Neutrophil (primary cell): ENCODE measurements at regions not wholly inside any gene's neighbourhood (a gene's known extent, or its start where the extent isn't known, plus 50 kb on each side); places are given as distances from the start of the nearest gene placed in this dataset.
"Not testable (repeated sequence)": the region's sequence is repeated elsewhere in the genome, so short reads cannot be mapped to it uniquely, and the experiment has no call there.

Experiments
- H3K27ac ChIP-seq: fragments of 200-600 bp; sonication (generic); 2 replicates; pipeline ENCODE4 v1.5.1; 2016; ENCODE audit warnings: mild to moderate bottlenecking, moderate library complexity
- H3K27me3 ChIP-seq: fragments of 200-600 bp; sonication (generic); 2 replicates; pipeline ENCODE4 v1.6.0; 2016; ENCODE audit warnings: mild to moderate bottlenecking
- H3K36me3 ChIP-seq: fragments of 200-600 bp; sonication (generic); 2 replicates; pipeline ENCODE4 v1.5.1; 2017
- H3K4me1 ChIP-seq, 2 experiments: fragments of 200-600 bp in 1 of 2; sonication (generic) in 1 of 2; 1 replicate in 1 of 2; 2 replicates in 1 of 2; pipeline versions ENCODE4 v1.5.1 to v1.6.1; 2013 to 2016; ENCODE audit warnings: low read depth in 1 of 2, low read length in 1 of 2, mild to moderate bottlenecking in 1 of 2, moderate library complexity in 1 of 2; ENCODE audit not compliant: control insufficient read depth in 1 of 2, insufficient read depth in 1 of 2
- H3K4me3 ChIP-seq, 2 experiments: fragments of 200-600 bp in 1 of 2; sonication (generic) in 1 of 2; 1 replicate in 1 of 2; 2 replicates in 1 of 2; pipeline ENCODE4 v1.5.1; 2013 to 2016; ENCODE audit warnings: low read depth in 1 of 2, low read length in 1 of 2, mild to moderate bottlenecking in 1 of 2, moderate library complexity in 1 of 2
- H3K9me3 ChIP-seq: fragments of 200-600 bp; sonication (generic); 2 replicates; pipeline ENCODE4 v1.5.1; 2016

GRCh38 chr5:177836191-177836590, 53.5 kb upstream of the FAM153A start:
- not testable (repeated sequence) for H3K36me3 ChIP-seq, H3K9me3 ChIP-seq
- H3K27me3 ChIP-seq: peaks cover 13% of the 10 kb centered on the region

More at GRCh38 chr5:177836191-177836590, 53.5 kb upstream of the FAM153A start:
- not testable (repeated sequence) for H3K27ac ChIP-seq, H3K4me1 ChIP-seq, H3K4me3 ChIP-seq
